HEK293 (cell line): ENCODE measurements at regions not wholly inside any gene's neighbourhood (a gene's known extent, or its start where the extent isn't known, plus 50 kb on each side); places are given as distances from the start of the nearest gene placed in this dataset.

Experiments used
- CTCF ChIP-seq: fragments of 450-650 bp; formaldehyde crosslinking; IDR thresholded peaks from 2 replicates; pipeline ENCODE4 v1.5.1; 2016; ENCODE audit warnings: missing biosample characterization, missing genetic modification characterization
- GLI4 ChIP-seq: fragments of 450-650 bp; formaldehyde crosslinking; IDR thresholded peaks from 2 replicates; pipeline ENCODE4 v1.5.1; 2016; ENCODE audit warnings: missing biosample characterization, missing genetic modification characterization
- KLF16 ChIP-seq: fragments of 450-650 bp; formaldehyde crosslinking; IDR thresholded peaks from 2 replicates; pipeline ENCODE4 v1.5.1; 2017; ENCODE audit warnings: missing biosample characterization, missing genetic modification characterization
- REPIN1 ChIP-seq: fragments of 450-650 bp; formaldehyde crosslinking; IDR thresholded peaks from 2 replicates; pipeline ENCODE4 v1.5.1; 2017; ENCODE audit warnings: missing biosample characterization, missing genetic modification characterization, low read depth
- REST ChIP-seq: fragments of 450-650 bp; formaldehyde crosslinking; IDR thresholded peaks from 2 replicates; pipeline ENCODE4 v1.5.1; 2016; ENCODE audit warnings: missing biosample characterization, missing genetic modification characterization
- SCRT1 ChIP-seq: fragments of 450-650 bp; formaldehyde crosslinking; IDR thresholded peaks from 2 replicates; pipeline ENCODE4 v1.5.1; 2016; ENCODE audit warnings: missing biosample characterization, missing genetic modification characterization, borderline replicate concordance
- TCF7L2 ChIP-seq: IDR thresholded peaks from 2 replicates; pipeline ENCODE4 v1.6.1; 2011; ENCODE audit warnings: low read depth, mild to moderate bottlenecking, inconsistent platforms, low read length, moderate library complexity, borderline replicate concordance
- YY1 ChIP-seq: fragments of 450-650 bp; formaldehyde crosslinking; IDR thresholded peaks from 2 replicates; pipeline ENCODE4 v1.5.1; 2018; ENCODE audit warnings: missing biosample characterization, missing genetic modification characterization
- ZIC2 ChIP-seq: fragments of 450-650 bp; formaldehyde crosslinking; IDR thresholded peaks from 2 replicates; pipeline ENCODE4 v1.5.1; 2016; ENCODE audit warnings: missing biosample characterization, missing genetic modification characterization
- ZNF10 ChIP-seq: fragments of 450-650 bp; formaldehyde crosslinking; IDR thresholded peaks from 2 replicates; pipeline ENCODE4 v1.5.1; 2017; ENCODE audit warnings: missing biosample characterization, missing genetic modification characterization
- ZNF426 ChIP-seq: fragments of 450-650 bp; formaldehyde crosslinking; IDR thresholded peaks from 2 replicates; pipeline ENCODE4 v1.5.1; 2017; ENCODE audit warnings: missing biosample characterization, missing genetic modification characterization, mild to moderate bottlenecking, inconsistent platforms, moderate library complexity
- ZNF530 ChIP-seq: fragments of 450-650 bp; formaldehyde crosslinking; IDR thresholded peaks from 2 replicates; pipeline ENCODE4 v1.5.1; 2016; ENCODE audit warnings: low read depth, missing biosample characterization, missing genetic modification characterization
- ZNF664 ChIP-seq: fragments of 450-650 bp; formaldehyde crosslinking; IDR thresholded peaks from 2 replicates; pipeline ENCODE4 v1.5.1; 2016; ENCODE audit warnings: missing biosample characterization, missing genetic modification characterization
- ZNF677 ChIP-seq: fragments of 450-650 bp; IDR thresholded peaks from 2 replicates; pipeline ENCODE4 v1.5.0; 2018; ENCODE audit warnings: missing biosample characterization, mild to moderate bottlenecking, missing genetic modification characterization, moderate library complexity

- no peak for TF ChIP-seq ZNF10
- TF ChIP-seq CTCF (tag by site-specific recombination): no peak
- TF ChIP-seq ZNF530 (tag by site-specific recombination): no peak
- no peak for TF ChIP-seq ZNF664 (tag by site-specific recombination)
- TF ChIP-seq GLI4 (tag by site-specific recombination): no peak
- TF ChIP-seq REST (tag by site-specific recombination): no peak
- TF ChIP-seq ZNF677 (tag by site-specific recombination): no peak
- TF ChIP-seq REPIN1 (tag by site-specific recombination): no peak
- no peak for TF ChIP-seq ZNF426 (tag by site-specific recombination)
- TF ChIP-seq TCF7L2: no peak
- no peak for TF ChIP-seq SCRT1 (tag by site-specific recombination)
- TF ChIP-seq ZIC2 (tag by site-specific recombination): no peak
- TF ChIP-seq YY1 (tag by site-specific recombination): no peak
- TF ChIP-seq KLF16 (tag by site-specific recombination): no peak
Observed at GRCh38 chr9:86604741-86605140, 250.5 kb upstream of the TUT7 start.
